GM21717 (cell line): ENCODE measurements at regions not wholly inside any gene's neighbourhood (a gene's known extent, or its start where the extent isn't known, plus 50 kb on each side); places are given as distances from the start of the nearest gene placed in this dataset.

Experiments
- ATAC-seq: cut with Tn5 transposase; IDR thresholded peaks from one replicate; pipeline ENCODE4 v1.9.1; 2021; ENCODE audit warnings: mild to moderate bottlenecking, moderate library complexity; ENCODE audit not compliant: unreplicated experiment

DNA sequence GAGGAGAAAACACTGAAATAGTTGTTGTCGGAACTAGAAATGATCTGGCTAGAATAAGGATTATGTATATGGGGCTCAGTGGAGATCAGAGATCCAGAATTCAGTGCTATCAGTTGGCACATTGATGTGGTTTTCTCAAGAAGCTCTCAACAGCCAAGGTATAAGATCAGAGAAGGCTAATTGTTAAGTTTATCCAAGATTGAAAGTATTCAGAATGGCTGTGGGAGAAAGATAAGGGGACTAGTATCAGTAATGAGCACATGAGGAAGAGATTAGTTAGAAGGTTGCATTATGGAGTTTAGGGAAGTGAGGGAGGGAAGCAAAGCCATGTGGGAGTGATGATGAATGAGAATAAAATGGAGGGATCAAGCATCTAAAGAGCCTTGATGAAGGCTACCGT lies 128.1 kb upstream of the MIS18BP1 start:
- ATAC-seq, result no peak

DNA sequence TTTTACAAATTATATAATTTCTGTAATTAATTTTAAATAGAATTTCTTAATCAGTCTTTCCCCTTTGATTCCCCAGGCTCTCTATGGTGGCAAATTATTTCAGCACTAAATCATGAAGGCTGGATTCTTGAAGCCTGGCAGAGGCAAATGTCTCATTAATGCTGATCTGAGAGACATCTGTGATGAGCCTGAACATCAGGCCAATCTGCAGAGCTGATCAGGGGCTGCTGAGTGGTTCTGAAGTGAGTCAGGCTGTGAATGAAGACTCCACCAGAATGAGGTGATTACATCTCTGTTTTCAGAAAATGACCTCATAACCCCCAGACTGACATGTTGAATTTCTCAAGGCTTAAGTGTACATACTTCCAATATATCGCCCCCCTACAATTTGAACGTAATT lies 124.2 kb upstream of the MIS18BP1 start:
- ATAC-seq, result no peak

DNA sequence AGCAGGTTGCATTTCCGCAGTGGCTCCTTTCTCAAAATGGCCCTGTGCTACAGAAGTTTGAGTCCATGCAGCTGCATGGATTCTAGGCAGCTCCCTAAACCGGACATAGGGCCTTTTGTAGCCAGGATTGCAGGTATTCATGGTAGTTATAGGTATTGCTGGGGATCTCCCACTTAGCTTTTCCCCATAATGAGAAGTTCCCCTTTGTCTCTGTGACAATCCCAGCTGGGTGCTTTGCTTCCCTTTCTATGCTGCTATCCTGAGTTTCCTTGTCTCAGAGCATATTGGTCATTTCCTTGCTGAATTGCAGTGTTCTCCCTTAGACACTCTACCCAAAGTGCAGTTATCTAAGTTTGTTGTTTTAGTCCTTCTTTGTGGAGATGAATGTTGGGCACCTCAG lies 120.9 kb upstream of the MIS18BP1 start:
- ATAC-seq, result no peak

GRCh38 chr14:45364565-45365156 lies 111.7 kb upstream of the MIS18BP1 start:
- no peak for ATAC-seq

DNA sequence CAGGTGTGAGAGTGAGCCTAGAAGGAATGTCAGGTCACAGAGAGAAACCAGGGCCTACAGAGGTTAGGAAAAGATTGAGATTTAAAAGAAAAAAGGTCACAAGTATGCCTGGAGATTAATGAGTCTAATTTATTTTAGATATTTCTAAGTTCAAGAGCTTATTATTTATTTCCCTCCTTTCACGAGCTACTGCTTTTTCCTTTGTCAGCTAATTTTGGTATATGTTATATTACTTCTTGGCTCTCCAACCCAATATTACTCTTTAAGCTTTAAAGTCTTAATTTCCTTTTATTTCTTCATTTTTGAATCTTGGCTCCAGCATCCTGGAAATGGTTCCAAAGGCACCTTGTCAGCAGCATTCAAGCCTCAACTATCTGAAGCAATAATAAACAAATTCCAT lies 109.5 kb upstream of the MIS18BP1 start:
- no peak for ATAC-seq

DNA sequence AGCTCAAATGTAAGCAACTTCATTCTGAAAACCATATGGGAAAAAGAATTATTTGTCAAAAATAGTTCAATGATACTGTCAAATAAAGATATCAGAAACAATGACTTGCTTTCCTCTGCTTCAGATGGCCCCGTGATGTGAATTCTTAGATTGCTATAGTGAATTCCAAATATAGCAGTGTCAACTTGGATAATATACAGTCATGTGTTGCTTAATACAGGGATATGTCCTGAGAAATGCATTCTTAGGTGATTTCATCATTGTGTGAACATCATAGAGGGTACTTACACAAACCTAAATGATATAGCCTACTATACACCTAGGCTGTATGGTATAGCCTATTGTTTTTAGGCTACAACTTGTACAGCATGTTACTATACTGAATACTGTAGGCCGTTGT lies 108.7 kb upstream of the MIS18BP1 start:
- ATAC-seq, result no peak

- ATAC-seq, result no peak
Measured at GRCh38 chr14:45359746-45360145, 106.7 kb upstream of the MIS18BP1 start.

DNA sequence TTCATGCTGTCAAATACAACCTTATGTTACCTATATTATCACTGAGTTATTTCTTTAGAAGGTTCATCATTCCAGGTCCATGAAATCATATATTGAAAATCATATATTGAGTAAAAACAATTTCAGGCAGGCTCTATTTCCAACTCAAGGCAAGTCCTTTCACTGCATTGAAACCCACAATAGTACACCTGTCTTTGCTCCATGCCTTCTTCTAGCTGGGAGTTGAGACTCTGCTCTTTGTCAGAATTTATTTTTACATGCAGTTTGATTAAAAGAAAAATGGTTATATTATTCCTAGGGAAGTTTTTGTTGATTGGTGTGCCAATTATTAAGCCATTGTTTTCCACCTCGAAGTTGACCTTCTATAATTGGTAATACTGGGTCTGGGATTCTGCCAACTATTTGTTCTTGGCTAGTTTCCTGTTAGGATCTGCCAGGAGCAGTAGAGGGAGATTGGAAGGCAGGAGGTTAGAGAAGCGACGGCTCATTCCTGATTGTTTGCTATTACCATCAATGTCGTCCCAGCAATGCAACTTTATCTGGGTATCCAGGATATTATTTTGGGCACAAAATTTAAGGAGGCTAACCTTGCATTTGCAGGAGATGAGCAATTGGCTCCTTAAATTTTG lies 79.5 kb upstream of the MIS18BP1 start:
- no peak for ATAC-seq

GRCh38 chr14:45308745-45309397 lies 55.9 kb upstream of the MIS18BP1 start:
- no peak for ATAC-seq
